GM19239 (cell line): ENCODE measurements at regions not wholly inside any gene's neighbourhood (a gene's known extent, or its start where the extent isn't known, plus 50 kb on each side); places are given as distances from the start of the nearest gene placed in this dataset.
"Not testable (repeated sequence)": the region's sequence is repeated elsewhere in the genome, so short reads cannot be mapped to it uniquely, and the experiment has no call there.

Experiments used
- DNase-seq: peaks from one replicate; pipeline ENCODE4 v3.0.0; 2011; ENCODE audit warnings: low spot score; ENCODE audit not compliant: insufficient read length
- FAIRE-seq: peaks from 2 replicates; lab custom pipeline; 2011; peaks lifted over from hg19 to GRCh38; lab: Jason Lieb, UNC

- FAIRE-seq (no peak), DNase-seq (no peak)
Observed at GRCh38 chr18:5726011-5726410, 169.3 kb downstream of the TMEM200C start.

- no peak for FAIRE-seq
- DNase-seq, result no peak
Observed at GRCh38 chr18:5721924-5722323, 173.4 kb downstream of the TMEM200C start.

- no peak for FAIRE-seq
- no peak for DNase-seq
Observed at GRCh38 chr18:5720132-5720531, 175.2 kb downstream of the TMEM200C start.

- DNase-seq (no peak), FAIRE-seq (no peak)
Observed at GRCh38 chr18:5717256-5717655, 173.5 kb upstream of the EPB41L3 start.

GRCh38 chr18:5710676-5711075 is 166.9 kb upstream of the EPB41L3 start:
- no peak for DNase-seq
- no peak for FAIRE-seq

- FAIRE-seq (no peak), DNase-seq (no peak)
Observed at GRCh38 chr18:5710235-5710634, 166.4 kb upstream of the EPB41L3 start.

- DNase-seq (no peak), FAIRE-seq (no peak)
Observed at GRCh38 chr18:5709476-5710095, 165.8 kb upstream of the EPB41L3 start.

- no peak for DNase-seq
- no peak for FAIRE-seq
Observed at GRCh38 chr18:5707586-5707985, 163.8 kb upstream of the EPB41L3 start.

- FAIRE-seq (no peak), DNase-seq (no peak)
Observed at GRCh38 chr18:5705393-5705792, 161.6 kb upstream of the EPB41L3 start.

- no peak for FAIRE-seq
- no peak for DNase-seq
Observed at GRCh38 chr18:5704847-5705246, 161.1 kb upstream of the EPB41L3 start.

GRCh38 chr18:5702016-5702415 is 158.2 kb upstream of the EPB41L3 start:
- not testable (repeated sequence) for FAIRE-seq, DNase-seq

- FAIRE-seq, result no peak
Observed at GRCh38 chr18:5693699-5694294, 150.0 kb upstream of the EPB41L3 start.

GRCh38 chr18:5678779-5679406 is 135.1 kb upstream of the EPB41L3 start:
- FAIRE-seq, result no peak
- DNase-seq, result no peak

More at GRCh38 chr18:5693699-5694294, 150.0 kb upstream of the EPB41L3 start:
- DNase-seq, result no peak

GRCh38 chr18:5678278-5678677 is 134.5 kb upstream of the EPB41L3 start:
- no peak for FAIRE-seq
- no peak for DNase-seq

GRCh38 chr18:5673616-5674015 is 129.8 kb upstream of the EPB41L3 start:
- DNase-seq (no peak), FAIRE-seq (no peak)

GRCh38 chr18:5669585-5669984 is 125.8 kb upstream of the EPB41L3 start:
- FAIRE-seq (no peak), DNase-seq (no peak)

- DNase-seq (no peak), FAIRE-seq (no peak)
Observed at GRCh38 chr18:5668087-5668715, 124.4 kb upstream of the EPB41L3 start.

- DNase-seq (no peak), FAIRE-seq (no peak)
Observed at GRCh38 chr18:5667356-5667755, 123.6 kb upstream of the EPB41L3 start.

- no peak for FAIRE-seq
- no peak for DNase-seq
Observed at GRCh38 chr18:5662586-5663090, 118.8 kb upstream of the EPB41L3 start.

GRCh38 chr18:5661179-5661578 is 117.4 kb upstream of the EPB41L3 start:
- FAIRE-seq, result no peak

GRCh38 chr18:5653802-5654201 is 110.0 kb upstream of the EPB41L3 start:
- FAIRE-seq (no peak), DNase-seq (no peak)

More at GRCh38 chr18:5661179-5661578, 117.4 kb upstream of the EPB41L3 start:
- DNase-seq, result no peak
